ENCODE measurements at regions not wholly inside any gene's neighbourhood (a gene's known extent, or its start where the extent isn't known, plus 50 kb on each side); places are given as distances from the start of the nearest gene placed in this dataset.

GRCh38 chr5:173464813-173465212, 136.6 kb upstream of the STC2 start:
- TF ChIP-seq, protein P1, sequence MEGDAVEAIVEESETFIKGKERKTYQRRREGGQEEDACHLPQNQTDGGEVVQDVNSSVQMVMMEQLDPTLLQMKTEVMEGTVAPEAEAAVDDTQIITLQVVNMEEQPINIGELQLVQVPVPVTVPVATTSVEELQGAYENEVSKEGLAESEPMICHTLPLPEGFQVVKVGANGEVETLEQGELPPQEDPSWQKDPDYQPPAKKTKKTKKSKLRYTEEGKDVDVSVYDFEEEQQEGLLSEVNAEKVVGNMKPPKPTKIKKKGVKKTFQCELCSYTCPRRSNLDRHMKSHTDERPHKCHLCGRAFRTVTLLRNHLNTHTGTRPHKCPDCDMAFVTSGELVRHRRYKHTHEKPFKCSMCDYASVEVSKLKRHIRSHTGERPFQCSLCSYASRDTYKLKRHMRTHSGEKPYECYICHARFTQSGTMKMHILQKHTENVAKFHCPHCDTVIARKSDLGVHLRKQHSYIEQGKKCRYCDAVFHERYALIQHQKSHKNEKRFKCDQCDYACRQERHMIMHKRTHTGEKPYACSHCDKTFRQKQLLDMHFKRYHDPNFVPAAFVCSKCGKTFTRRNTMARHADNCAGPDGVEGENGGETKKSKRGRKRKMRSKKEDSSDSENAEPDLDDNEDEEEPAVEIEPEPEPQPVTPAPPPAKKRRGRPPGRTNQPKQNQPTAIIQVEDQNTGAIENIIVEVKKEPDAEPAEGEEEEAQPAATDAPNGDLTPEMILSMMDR (conservative IDR thresholded peaks at IDR 0.05; ENCODE audit: low read depth, low read length) = no peak
- no peak for TF ChIP-seq EZH2 (IDR thresholded peaks at IDR 0.05; ENCODE audit: low read length, unreplicated experiment)

All from PC-3 (cell line).